ENCODE measurements at regions not wholly inside any gene's neighbourhood (a gene's known extent, or its start where the extent isn't known, plus 50 kb on each side); places are given as distances from the start of the nearest gene placed in this dataset.
"Not testable (repeated sequence)": the region's sequence is repeated elsewhere in the genome, so short reads cannot be mapped to it uniquely, and the experiment has no call there.

DNA sequence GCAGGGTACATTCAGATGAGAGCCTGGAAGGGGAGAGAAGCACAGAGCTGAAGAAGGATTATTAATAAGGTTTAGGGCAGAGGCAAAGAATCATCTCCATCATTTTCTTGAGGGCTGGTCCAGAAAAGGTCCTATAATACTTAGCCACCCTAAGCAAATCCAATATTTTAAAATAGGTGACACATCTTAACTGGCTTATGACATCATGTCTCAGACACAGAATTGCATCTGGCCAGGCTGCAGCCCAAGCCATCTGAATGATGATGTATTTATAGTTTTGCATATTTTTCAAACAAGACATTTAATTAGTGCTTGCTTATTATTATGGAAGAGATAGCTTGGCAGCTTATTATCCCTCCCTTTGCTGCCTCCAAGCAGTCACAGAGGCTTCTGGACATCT lies 571.3 kb downstream of the SUCLG1 start:
- peaks cover 3% of the 10 kb centered on the region for H3K9me3 ChIP-seq (replicated peaks)
- intact Hi-C loops (cut with micrococcal nuclease): no loop called here
- H3K36me3 ChIP-seq: no peaks in the 10 kb centered on the region
- no peak overlapping the region for H3K27ac ChIP-seq (replicated peaks)
- H3K4me1 ChIP-seq: no peaks in the 10 kb centered on the region
- no peak for DNase-seq
- TF ChIP-seq, protein P1, sequence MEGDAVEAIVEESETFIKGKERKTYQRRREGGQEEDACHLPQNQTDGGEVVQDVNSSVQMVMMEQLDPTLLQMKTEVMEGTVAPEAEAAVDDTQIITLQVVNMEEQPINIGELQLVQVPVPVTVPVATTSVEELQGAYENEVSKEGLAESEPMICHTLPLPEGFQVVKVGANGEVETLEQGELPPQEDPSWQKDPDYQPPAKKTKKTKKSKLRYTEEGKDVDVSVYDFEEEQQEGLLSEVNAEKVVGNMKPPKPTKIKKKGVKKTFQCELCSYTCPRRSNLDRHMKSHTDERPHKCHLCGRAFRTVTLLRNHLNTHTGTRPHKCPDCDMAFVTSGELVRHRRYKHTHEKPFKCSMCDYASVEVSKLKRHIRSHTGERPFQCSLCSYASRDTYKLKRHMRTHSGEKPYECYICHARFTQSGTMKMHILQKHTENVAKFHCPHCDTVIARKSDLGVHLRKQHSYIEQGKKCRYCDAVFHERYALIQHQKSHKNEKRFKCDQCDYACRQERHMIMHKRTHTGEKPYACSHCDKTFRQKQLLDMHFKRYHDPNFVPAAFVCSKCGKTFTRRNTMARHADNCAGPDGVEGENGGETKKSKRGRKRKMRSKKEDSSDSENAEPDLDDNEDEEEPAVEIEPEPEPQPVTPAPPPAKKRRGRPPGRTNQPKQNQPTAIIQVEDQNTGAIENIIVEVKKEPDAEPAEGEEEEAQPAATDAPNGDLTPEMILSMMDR (IDR thresholded peaks at IDR 0.05; ENCODE audit: borderline replicate concordance): no peak
- H3K4me3 ChIP-seq: no peak overlapping the region
- H3K27me3 ChIP-seq (ENCODE audit: low read depth): no peaks in the 10 kb centered on the region

DNA sequence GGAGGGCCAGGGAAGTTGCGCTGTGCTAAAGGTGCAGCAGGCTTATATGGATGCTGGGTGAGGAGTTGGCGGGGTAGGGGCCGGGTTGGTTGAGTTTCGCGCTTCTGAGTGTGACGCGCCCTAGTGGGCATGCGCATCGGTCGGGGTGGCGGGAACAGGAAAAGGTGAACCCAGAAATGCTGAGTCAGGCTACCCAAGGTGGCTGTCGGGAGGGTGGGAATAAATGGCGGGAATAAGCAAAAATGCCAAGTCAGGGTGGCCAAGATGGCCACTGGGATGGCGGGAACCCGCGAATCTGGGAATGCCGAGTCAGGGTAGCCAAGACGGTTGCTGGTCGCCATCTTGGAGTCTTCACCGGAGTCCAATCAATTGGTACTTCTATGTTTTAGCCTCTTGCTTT lies 580.0 kb downstream of the SUCLG1 start:
- no peaks in the 10 kb centered on the region for H3K27me3 ChIP-seq (ENCODE audit: low read depth)

DNA sequence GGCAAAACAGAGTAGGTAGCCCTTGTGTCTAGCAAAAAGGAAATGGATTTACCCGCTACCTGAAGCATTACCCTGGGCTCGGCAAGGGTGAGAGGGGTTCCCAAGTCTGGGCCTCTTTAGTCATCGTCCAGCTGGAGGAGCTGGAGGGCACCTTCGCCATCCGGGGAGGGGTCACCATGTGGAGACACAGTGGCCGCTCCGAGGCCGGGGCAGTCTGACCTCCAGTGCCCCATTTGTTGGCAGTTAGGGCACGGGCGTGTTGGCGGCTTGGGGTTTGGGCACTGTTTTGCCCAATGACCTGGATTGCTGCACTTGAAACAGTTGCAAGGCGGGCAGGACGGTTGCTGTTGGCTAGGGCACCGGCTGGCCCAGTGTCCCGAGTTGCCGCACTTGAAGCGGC lies 581.8 kb downstream of the SUCLG1 start:
- DNase-seq, H3K4me3 ChIP-seq: not testable (repeated sequence)

More for the DNA sequence above, 580.0 kb downstream of the SUCLG1 start:
- intact Hi-C loops (cut with micrococcal nuclease): no loop called here
- Histone ChIP-seq H3K36me3 (no peaks in the 10 kb centered on the region), H3K27ac (replicated peaks) (no peak overlapping the region), H3K4me1 (no peaks in the 10 kb centered on the region), H3K9me3 (replicated peaks) (peaks cover 15% of the 10 kb centered on the region), H3K4me3 (no peak overlapping the region)
- no peak for DNase-seq
- TF ChIP-seq, protein P1 (IDR thresholded peaks at IDR 0.05; ENCODE audit: borderline replicate concordance): no peak

DNA sequence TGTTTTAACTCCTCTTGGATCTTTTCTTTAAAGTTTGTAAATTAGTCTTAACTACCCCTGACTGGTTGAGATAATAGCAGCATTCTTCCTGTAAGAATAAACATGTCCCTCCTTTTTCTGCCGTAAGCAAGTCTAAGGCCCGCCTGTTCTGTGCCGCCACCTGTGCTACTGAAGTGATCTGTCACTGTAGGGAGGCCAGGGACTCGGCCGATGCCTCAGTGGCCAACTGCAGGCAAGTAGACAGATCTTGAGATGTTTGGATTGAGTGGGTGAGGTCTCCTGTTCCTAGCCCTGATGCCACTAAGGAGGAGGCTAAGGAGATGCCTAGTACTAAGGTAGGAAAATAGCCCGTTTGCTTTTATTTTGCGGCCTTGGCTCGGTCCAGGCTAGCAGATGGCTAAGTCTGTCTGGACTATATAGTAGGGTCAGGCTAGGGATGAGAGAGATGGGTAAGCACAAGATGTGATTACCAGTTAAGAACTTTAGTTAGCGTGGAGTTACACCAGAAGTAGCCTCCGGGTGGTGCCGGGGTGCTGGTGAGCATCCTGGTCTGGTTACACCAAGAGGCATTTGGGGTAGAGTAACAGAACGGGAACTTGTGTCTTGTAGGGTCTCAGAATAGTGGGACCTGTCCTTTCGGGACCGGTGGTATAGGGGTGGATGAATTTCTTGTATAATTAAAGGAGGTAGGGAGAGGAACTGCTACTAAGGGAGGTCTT lies 584.2 kb downstream of the SUCLG1 start:
- Histone ChIP-seq H3K4me1 (no peaks in the 10 kb centered on the region), H3K27me3 (ENCODE audit: low read depth) (no peaks in the 10 kb centered on the region), H3K36me3 (no peaks in the 10 kb centered on the region), H3K27ac (replicated peaks) (no peak overlapping the region), H3K4me3 (no peak overlapping the region), H3K9me3 (replicated peaks) (peaks cover 22% of the 10 kb centered on the region)
- intact Hi-C loops (cut with micrococcal nuclease): no loop called here
- TF ChIP-seq, protein P1 (IDR thresholded peaks at IDR 0.05; ENCODE audit: borderline replicate concordance): no peak
- no peak for DNase-seq

More for the DNA sequence above, 581.8 kb downstream of the SUCLG1 start:
- intact Hi-C loops (cut with micrococcal nuclease); H3K27me3 ChIP-seq (ENCODE audit: low read depth); H3K36me3 ChIP-seq; H3K4me1 ChIP-seq; H3K27ac ChIP-seq (replicated peaks): not testable (repeated sequence)
- peaks cover 22% of the 10 kb centered on the region for H3K9me3 ChIP-seq (replicated peaks)

DNA sequence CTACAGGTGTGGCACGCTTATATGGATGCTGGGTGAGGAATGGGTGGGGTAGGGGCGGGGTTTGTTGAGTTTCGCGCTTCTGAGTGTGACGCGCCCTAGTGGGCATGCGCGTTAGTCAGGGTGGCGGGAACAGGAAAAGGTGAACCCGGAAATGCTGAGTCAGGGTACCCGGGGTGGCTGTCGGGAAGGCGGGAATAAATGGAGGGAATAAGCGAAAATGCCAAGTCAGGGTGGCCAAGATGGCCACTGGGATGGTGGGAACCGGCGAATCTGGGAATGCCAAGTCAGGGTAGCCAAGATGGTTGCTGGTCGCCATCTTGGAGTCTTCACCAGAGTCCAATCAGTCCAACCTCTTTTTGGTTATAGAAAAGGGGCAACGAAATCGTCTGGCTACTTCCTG lies 585.0 kb downstream of the SUCLG1 start:
- peaks cover 16% of the 10 kb centered on the region for H3K9me3 ChIP-seq (replicated peaks)
- no peaks in the 10 kb centered on the region for H3K27me3 ChIP-seq (ENCODE audit: low read depth)
- no peaks in the 10 kb centered on the region for H3K36me3 ChIP-seq
- H3K27ac ChIP-seq (replicated peaks): no peak overlapping the region
- H3K4me1 ChIP-seq: no peaks in the 10 kb centered on the region
- intact Hi-C loops (cut with micrococcal nuclease): no loop called here
- no peak overlapping the region for H3K4me3 ChIP-seq
- DNase-seq: no peak
- TF ChIP-seq, protein P1 (IDR thresholded peaks at IDR 0.05; ENCODE audit: borderline replicate concordance): no peak

DNA sequence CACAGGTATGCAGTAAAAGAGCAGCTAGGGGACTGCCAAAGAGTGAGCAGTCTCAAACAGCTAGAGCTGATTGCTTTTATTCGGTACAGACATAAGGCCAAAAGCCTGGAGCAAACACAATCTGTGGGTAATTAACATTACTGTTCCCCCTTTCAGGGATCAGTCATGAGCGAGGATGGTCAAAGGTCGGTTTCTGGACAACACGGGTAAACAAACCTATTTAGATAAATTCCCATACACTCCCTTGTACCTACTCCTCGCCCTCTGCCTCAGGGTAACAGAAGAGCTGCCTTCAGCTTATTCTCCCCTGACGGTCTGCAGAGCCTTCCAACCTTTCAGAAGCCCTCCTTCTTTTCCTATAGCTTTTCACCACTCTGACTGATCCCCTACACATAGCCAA lies 586.0 kb downstream of the SUCLG1 start:
- Histone ChIP-seq H3K4me1 (no peaks in the 10 kb centered on the region), H3K27me3 (ENCODE audit: low read depth) (no peaks in the 10 kb centered on the region), H3K4me3 (no peak overlapping the region), H3K27ac (replicated peaks) (no peak overlapping the region), H3K9me3 (replicated peaks) (peaks cover 10% of the 10 kb centered on the region), H3K36me3 (no peaks in the 10 kb centered on the region)
- DNase-seq: no peak
- intact Hi-C loops (cut with micrococcal nuclease): no loop called here
- TF ChIP-seq, protein P1 (IDR thresholded peaks at IDR 0.05; ENCODE audit: borderline replicate concordance): no peak

Measured in left ventricle myocardium inferior (tissue), 1 donor.